Breast epithelium (tissue), 3 donors: ENCODE measurements at regions not wholly inside any gene's neighbourhood (a gene's known extent, or its start where the extent isn't known, plus 50 kb on each side); places are given as distances from the start of the nearest gene placed in this dataset.

Experiments used
- POLR2A ChIP-seq: fragments of 450-650 bp; IDR thresholded peaks from one replicate; pipeline ENCODE4 v1.6.1; 2016; ENCODE audit warnings: antibody characterized with exemption, mild to moderate bottlenecking, moderate library complexity
- TF ChIP-seq, protein P1 (sequence below), 3 donors: fragments of 450-650 bp; IDR thresholded peaks; one replicate each; pipeline ENCODE4 v1.5.1; 2016 to 2017; ENCODE audit warnings: antibody characterized with exemption in 3 of 3, mild to moderate bottlenecking in 3 of 3, moderate library complexity in 3 of 3

DNA sequence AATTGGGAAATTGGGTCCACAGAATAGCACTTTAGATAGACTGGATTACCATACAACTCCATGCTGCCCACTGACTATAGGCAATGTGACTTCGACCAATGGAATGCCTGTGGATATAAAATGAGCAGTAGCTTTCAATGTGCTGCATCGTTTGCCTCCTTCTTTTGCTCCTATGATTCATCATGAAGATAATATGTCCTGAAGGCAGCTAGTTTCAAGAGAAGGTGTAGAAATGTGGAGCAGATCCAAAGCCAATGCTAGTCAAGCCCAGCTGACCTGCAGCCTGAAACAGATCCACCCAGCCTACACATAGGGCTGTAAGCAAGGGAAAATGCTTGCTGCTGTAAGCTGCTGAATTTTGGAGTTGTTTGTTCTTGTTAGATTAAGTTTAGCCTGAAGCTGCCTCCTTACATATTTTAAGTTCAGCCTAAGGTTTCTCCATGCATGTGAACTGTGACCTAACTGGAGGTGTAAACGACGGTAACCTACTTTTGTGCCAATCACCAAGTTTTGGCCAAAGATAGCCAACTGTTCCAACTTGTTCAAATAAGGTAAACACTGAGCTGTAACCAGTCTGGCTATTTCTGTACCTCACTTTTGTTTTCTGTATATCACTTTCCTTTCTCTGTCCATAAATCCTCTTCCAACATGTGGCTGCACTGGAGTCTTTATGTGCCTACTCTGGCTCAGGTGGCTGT is 169.1 kb upstream of the AVPR1A start:
- TF ChIP-seq, protein P1, sequence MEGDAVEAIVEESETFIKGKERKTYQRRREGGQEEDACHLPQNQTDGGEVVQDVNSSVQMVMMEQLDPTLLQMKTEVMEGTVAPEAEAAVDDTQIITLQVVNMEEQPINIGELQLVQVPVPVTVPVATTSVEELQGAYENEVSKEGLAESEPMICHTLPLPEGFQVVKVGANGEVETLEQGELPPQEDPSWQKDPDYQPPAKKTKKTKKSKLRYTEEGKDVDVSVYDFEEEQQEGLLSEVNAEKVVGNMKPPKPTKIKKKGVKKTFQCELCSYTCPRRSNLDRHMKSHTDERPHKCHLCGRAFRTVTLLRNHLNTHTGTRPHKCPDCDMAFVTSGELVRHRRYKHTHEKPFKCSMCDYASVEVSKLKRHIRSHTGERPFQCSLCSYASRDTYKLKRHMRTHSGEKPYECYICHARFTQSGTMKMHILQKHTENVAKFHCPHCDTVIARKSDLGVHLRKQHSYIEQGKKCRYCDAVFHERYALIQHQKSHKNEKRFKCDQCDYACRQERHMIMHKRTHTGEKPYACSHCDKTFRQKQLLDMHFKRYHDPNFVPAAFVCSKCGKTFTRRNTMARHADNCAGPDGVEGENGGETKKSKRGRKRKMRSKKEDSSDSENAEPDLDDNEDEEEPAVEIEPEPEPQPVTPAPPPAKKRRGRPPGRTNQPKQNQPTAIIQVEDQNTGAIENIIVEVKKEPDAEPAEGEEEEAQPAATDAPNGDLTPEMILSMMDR (IDR thresholded peaks at IDR 0.05) = no peak
- no peak for TF ChIP-seq POLR2A
